NOMO-1 treated with DMSO at 0.1 percent for 48 hours (cell line): ENCODE measurements at regions not wholly inside any gene's neighbourhood (a gene's known extent, or its start where the extent isn't known, plus 50 kb on each side); places are given as distances from the start of the nearest gene placed in this dataset.

Source experiments
- DNase-seq: peaks from one replicate; lab custom pipeline; 2025; ENCODE audit not compliant: unreplicated experiment; lab: John Stamatoyannopoulos, UW

DNA sequence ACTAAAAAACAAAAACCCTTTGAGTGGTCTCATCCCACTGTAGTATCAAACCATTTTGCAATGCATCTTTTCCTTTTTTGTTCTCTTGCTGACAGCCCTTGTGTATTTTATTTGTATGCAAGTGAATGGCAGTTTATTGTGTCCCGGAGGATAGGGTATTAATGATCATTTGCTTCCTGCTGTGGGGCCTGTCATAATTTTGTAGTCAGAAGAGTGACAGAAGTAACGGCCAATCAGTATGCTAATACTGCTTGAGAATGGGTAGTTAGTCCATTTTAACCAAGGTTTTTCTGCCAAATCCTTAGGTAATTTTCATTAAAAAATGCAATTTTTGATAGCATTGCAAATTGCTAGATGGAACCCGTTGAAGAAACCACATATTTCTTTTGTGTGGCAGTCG lies 75.5 kb upstream of the PLSCR5 start:
- no peak for DNase-seq

DNA sequence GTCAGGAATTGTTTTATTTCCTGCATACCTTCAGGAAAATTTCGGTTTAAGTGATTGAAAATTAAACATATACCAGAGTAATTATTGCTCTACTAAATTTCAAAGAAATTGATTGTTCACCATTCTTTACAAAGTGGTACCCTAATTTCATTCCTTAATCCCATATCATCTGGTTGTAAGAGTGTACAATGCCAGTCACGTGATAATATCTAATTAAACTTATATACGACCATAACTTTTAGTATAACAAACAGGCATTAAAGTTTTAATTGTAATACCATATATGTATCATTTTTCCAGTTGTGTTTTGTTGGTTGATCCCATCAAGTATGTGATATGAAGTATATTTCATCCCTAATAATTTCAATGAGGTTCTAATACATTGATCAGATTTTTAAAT lies 74.8 kb upstream of the PLSCR5 start:
- no peak for DNase-seq

DNA sequence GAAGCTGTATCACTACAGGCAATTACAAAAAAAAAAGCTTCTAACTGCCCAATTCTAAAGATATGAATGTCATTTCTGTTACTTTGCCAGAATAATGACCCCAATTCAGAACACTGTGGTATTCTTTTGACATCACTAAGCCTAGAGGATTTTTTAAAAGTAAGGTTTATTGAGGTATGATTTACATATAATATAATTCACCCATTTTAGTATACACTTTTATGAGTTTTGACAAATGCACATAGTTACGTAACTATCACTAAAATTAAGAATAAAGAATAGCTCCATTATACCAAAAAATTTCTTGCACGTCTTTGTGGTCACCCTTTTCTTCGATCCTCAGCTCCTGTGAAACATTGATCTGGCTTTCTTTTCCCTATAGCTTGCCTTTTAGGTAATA lies 74.0 kb upstream of the PLSCR5 start:
- DNase-seq, result no peak

DNA sequence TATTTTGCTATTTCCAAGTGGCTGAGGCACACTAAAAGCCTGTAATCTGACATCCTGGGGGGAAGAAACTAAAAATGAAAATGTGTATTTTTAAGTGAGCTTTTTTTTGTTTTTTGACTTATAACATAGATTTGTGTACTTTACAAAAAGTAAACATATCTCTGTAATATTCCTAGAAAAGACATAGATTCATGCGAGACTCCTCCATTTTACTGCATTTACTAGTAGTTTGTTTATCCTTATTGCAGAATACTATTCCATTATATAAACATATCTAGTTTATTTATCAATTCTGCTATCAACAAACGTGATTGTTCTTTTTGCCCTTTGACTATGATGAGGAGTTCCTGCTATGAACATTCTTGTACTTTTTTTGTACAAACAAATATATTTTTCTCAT lies 67.8 kb upstream of the PLSCR5 start:
- DNase-seq, result no peak

DNA sequence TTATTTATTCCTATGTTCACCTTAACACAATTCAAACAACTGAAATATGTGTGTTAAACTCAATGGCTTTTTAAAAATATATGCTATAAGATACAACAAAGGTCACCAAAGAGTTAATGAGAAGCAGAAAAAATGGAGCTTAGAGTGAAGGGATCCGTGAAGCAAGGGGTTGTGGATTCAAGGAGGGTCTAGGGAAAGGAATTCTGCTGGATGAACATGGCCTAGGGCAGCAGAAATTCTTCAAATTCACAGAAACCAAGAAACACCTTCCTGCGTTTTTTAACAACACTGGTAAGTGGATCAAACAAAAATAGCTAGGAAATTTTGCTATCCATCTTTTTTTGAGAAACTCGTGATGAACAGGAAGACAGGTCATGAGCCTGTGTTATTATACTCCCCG lies 59.3 kb upstream of the PLSCR5 start:
- DNase-seq, result no peak

DNA sequence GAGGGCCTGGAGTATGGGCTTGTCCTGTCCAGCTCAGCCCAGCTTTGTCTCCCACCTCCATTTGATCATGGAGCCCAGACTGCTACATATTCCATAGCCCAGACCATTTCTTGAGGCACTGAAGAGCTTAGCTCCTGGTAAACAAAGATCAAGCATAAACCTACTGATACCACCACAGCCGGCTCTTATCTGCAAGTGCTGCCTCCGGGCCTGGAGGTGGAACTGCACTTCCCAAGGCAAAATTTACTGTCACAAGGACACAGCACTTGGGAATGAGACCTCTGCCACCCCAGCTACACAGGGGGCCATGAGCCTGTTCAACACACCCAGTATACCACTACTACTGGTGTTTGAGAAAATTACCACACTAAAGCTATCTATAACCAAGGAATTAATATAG lies 53.7 kb upstream of the PLSCR5 start:
- DNase-seq, result no peak

DNA sequence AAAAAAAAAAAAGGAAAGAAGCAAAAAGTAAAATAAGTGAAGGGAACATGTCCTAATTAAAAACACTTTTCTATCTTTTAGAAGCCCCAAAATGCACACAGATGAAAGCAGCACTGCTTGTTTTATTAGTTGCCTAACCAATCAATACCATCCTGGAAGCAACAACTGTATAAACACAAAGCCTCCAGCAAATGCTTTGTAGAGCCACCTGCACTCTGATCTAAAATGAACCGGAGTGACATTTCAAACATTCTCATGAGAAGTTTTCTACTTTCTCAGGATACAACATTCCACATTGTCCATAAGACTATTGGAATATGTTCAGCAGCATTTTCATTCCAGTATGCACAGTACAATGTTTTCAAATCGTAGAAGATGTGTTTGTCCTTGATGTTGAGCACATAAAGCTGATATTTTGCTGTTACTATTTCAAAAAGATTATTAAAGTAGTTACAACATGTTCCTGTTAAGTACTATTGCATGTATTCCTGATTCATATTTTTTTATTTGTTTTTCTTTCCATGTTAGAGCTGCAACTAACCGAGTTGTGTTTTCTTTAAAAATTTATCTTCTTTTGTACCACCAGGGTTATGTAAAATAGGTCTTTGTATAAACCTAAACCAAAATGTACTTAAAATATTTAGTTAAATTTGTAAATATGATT lies 50.3 kb upstream of the PLSCR5 start:
- DNase-seq, result no peak
